Suprapubic skin (tissue), 4 donors: ENCODE measurements at regions not wholly inside any gene's neighbourhood (a gene's known extent, or its start where the extent isn't known, plus 50 kb on each side); places are given as distances from the start of the nearest gene placed in this dataset.

ENCODE experiments used
- DNase-seq, 2 donors: peaks; one replicate each; pipeline ENCODE4 v3.0.0-alpha.2; 2019; ENCODE audit warnings: low spot score in 2 of 2
- H3K27ac ChIP-seq: fragments of 200-600 bp; sonication (generic); one replicate; pipeline ENCODE4 v1.5.1; 2019
- H3K27me3 ChIP-seq: fragments of 200-600 bp; sonication (generic); one replicate; pipeline ENCODE4 v1.5.1; 2019
- H3K36me3 ChIP-seq: fragments of 200-600 bp; sonication (generic); one replicate; pipeline ENCODE4 v1.5.1; 2019
- H3K4me1 ChIP-seq: fragments of 200-600 bp; sonication (generic); one replicate; pipeline ENCODE4 v1.5.1; 2019
- H3K4me3 ChIP-seq: fragments of 200-600 bp; sonication (generic); one replicate; pipeline ENCODE4 v1.5.1; 2019; ENCODE audit warnings: mild to moderate bottlenecking
- H3K9me3 ChIP-seq: fragments of 200-600 bp; sonication (generic); one replicate; pipeline ENCODE4 v1.5.1; 2019
- EP300 ChIP-seq: sonication (generic); formaldehyde crosslinking; IDR thresholded peaks from one replicate; pipeline ENCODE4 v1.6.1; 2017; ENCODE audit warnings: antibody characterized with exemption
- POLR2A ChIP-seq, 2 donors: fragments of 450-650 bp; IDR thresholded peaks; one replicate each; pipeline ENCODE4 v1.6.1; 2017; ENCODE audit warnings: antibody characterized with exemption in 2 of 2, mild to moderate bottlenecking in 2 of 2, moderate library complexity in 2 of 2
- POLR2AphosphoS5 ChIP-seq, 3 donors: sonication (generic); formaldehyde crosslinking; IDR thresholded peaks; one replicate each; pipeline ENCODE4 v1.6.1; 2017; ENCODE audit warnings: antibody characterized with exemption in 3 of 3
- WGBS: methylation state at CpG from one replicate; pipeline ENCODE4 v1.1.5; 2018; 5-methylcytosine and 5-hydroxymethylcytosine counted together
- TF ChIP-seq, protein P1 (sequence below), 2 donors: fragments of 200-600 bp in 1 of 2; fragments of 450-650 bp in 1 of 2; sonication (generic) in 1 of 2; IDR thresholded peaks; one replicate each; pipeline ENCODE4 v1.5.1; 2016 to 2019; ENCODE audit warnings: antibody characterized with exemption in 2 of 2, mild to moderate bottlenecking in 1 of 2, moderate library complexity in 1 of 2

DNA sequence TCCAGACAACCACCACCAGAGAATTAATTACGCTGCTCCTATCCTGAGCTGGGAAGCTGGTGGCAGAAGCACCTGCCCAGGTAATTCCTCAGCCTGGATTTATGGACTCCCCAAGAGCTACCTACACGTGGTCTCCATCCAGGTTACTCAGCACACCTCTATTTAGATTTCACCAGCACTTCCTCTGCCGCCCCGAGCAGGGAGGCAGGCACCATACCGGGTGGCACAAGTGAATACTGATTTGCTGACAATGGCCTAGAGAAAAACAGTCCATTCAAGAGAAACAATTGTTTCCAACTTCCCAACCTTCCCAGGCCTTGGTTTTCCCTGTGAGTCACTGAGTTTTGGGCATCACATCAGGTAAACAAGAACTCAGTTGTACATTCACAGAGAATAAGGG is 134.3 kb downstream of the MATN1 start:
- Histone ChIP-seq H3K4me1 (no peaks in the 10 kb centered on the region), H3K9me3 (no peaks in the 10 kb centered on the region), H3K4me3 (no peak overlapping the region), H3K27ac (no peak overlapping the region), H3K36me3 (no peaks in the 10 kb centered on the region), H3K27me3 (peaks cover 8% of the 10 kb centered on the region)
- no peak for TF ChIP-seq EP300
- no peak for DNase-seq
- WGBS, result 85% methylated on average over 5 of the region's 5 CpGs

DNA sequence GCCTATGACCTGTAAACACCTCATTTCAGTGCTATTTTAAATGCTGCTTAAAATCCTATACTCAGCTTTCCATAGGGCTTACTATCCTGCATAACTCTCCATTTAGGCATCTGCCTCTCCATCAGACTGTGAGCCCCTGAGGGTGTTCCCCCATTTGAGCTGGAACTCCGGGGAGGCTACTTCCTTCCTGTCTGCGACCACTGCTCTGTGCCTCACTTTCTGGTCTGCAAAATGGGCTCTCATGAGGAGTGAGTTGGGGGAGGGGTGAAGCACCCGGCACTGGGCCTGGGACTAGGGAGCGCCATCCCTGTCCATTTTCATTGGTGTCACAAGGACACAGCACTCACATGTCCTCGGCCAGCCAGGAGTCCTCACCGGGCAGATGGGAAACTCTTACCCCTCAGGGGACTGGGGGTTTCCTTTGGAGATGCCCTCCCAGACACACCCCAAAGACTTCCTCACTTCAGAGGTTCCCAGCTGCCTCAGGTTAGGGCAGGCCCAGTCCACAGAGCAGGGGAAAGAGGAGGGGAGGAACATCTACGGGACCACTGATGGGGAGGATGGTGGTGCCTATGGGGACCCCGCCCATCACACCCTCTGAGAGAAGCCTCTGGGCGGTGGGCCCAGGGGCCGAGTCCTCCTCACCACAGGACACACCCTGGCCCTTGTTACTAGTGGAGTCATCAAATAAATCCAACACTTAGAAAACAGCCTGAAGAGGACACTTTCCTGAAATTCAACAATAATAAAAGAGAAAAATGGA is 134.9 kb downstream of the MATN1 start:
- TF ChIP-seq POLR2AphosphoS5 (IDR thresholded peaks at IDR 0.05), result no peak
- TF ChIP-seq, protein P1, sequence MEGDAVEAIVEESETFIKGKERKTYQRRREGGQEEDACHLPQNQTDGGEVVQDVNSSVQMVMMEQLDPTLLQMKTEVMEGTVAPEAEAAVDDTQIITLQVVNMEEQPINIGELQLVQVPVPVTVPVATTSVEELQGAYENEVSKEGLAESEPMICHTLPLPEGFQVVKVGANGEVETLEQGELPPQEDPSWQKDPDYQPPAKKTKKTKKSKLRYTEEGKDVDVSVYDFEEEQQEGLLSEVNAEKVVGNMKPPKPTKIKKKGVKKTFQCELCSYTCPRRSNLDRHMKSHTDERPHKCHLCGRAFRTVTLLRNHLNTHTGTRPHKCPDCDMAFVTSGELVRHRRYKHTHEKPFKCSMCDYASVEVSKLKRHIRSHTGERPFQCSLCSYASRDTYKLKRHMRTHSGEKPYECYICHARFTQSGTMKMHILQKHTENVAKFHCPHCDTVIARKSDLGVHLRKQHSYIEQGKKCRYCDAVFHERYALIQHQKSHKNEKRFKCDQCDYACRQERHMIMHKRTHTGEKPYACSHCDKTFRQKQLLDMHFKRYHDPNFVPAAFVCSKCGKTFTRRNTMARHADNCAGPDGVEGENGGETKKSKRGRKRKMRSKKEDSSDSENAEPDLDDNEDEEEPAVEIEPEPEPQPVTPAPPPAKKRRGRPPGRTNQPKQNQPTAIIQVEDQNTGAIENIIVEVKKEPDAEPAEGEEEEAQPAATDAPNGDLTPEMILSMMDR (IDR thresholded peaks at IDR 0.05), result no peak
- TF ChIP-seq EP300, result no peak
- TF ChIP-seq POLR2A (IDR thresholded peaks at IDR 0.05), result no peak
- H3K36me3 ChIP-seq, result no peaks in the 10 kb centered on the region
- no peak overlapping the region for H3K4me3 ChIP-seq
- H3K4me1 ChIP-seq, result no peaks in the 10 kb centered on the region
- no peak for DNase-seq
- H3K9me3 ChIP-seq, result no peaks in the 10 kb centered on the region
- H3K27me3 ChIP-seq, result peaks cover 8% of the 10 kb centered on the region
- H3K27ac ChIP-seq, result no peak overlapping the region
- WGBS, result 62% methylated on average over 8 of the region's 10 CpGs

GRCh38 chr1:30586671-30587070 is 136.7 kb downstream of the MATN1 start:
- Histone ChIP-seq H3K27me3 (peaks cover 8% of the 10 kb centered on the region), H3K36me3 (no peaks in the 10 kb centered on the region), H3K4me3 (no peak overlapping the region), H3K27ac (no peak overlapping the region), H3K4me1 (no peaks in the 10 kb centered on the region), H3K9me3 (no peaks in the 10 kb centered on the region)
- TF ChIP-seq, protein P1 (IDR thresholded peaks at IDR 0.05), result no peak
- TF ChIP-seq POLR2AphosphoS5 (IDR thresholded peaks at IDR 0.05), result no peak
- TF ChIP-seq EP300, result no peak
- no peak for TF ChIP-seq POLR2A (IDR thresholded peaks at IDR 0.05)
- 77% methylated on average over 6 of the region's 7 CpGs for WGBS
- no peak for DNase-seq

- Histone ChIP-seq H3K36me3 (no peaks in the 10 kb centered on the region), H3K4me1 (no peaks in the 10 kb centered on the region), H3K9me3 (no peaks in the 10 kb centered on the region), H3K27ac (no peak overlapping the region), H3K27me3 (no peaks in the 10 kb centered on the region), H3K4me3 (no peak overlapping the region)
- TF ChIP-seq POLR2AphosphoS5 (IDR thresholded peaks at IDR 0.05) (no peak), POLR2A (IDR thresholded peaks at IDR 0.05) (no peak), EP300 (no peak)
- TF ChIP-seq, protein P1 (IDR thresholded peaks at IDR 0.05), result no peak
- no peak for DNase-seq
These were observed 143.8 kb downstream of the MATN1 start for GRCh38 chr1:30579580-30579979.

GRCh38 chr1:30575066-30575465 is 148.3 kb downstream of the MATN1 start:
- no peak for DNase-seq
- 43% methylated on average over 5 of the region's 5 CpGs for WGBS
- Histone ChIP-seq H3K9me3 (no peaks in the 10 kb centered on the region), H3K27ac (no peak overlapping the region), H3K27me3 (peaks cover 4% of the 10 kb centered on the region), H3K4me1 (no peaks in the 10 kb centered on the region), H3K4me3 (no peak overlapping the region), H3K36me3 (no peaks in the 10 kb centered on the region)
- TF ChIP-seq, protein P1 (IDR thresholded peaks at IDR 0.05), result no peak

- TF ChIP-seq, protein P1 (IDR thresholded peaks at IDR 0.05), result no peak
- TF ChIP-seq POLR2A (IDR thresholded peaks at IDR 0.05), result no peak
- no peak overlapping the region for H3K27ac ChIP-seq
- peaks cover 4% of the 10 kb centered on the region for H3K27me3 ChIP-seq
- H3K36me3 ChIP-seq, result no peaks in the 10 kb centered on the region
- H3K4me1 ChIP-seq, result no peaks in the 10 kb centered on the region
- H3K4me3 ChIP-seq, result no peak overlapping the region
- H3K9me3 ChIP-seq, result no peaks in the 10 kb centered on the region
- no peak for DNase-seq
These were observed 151.2 kb downstream of the MATN1 start for GRCh38 chr1:30572192-30572591.
